ENCODE measurements at regions not wholly inside any gene's neighbourhood (a gene's known extent, or its start where the extent isn't known, plus 50 kb on each side); places are given as distances from the start of the nearest gene placed in this dataset.

- CTCF ChIA-PET: interaction anchor here (0.8 to 5.3 kb wide), 5 partner anchors 9 to 225 kb away, joined by 3 to 26 read pairs (median 5); no protein-coding TSS in a partner anchor
- TF ChIP-seq, protein P1, sequence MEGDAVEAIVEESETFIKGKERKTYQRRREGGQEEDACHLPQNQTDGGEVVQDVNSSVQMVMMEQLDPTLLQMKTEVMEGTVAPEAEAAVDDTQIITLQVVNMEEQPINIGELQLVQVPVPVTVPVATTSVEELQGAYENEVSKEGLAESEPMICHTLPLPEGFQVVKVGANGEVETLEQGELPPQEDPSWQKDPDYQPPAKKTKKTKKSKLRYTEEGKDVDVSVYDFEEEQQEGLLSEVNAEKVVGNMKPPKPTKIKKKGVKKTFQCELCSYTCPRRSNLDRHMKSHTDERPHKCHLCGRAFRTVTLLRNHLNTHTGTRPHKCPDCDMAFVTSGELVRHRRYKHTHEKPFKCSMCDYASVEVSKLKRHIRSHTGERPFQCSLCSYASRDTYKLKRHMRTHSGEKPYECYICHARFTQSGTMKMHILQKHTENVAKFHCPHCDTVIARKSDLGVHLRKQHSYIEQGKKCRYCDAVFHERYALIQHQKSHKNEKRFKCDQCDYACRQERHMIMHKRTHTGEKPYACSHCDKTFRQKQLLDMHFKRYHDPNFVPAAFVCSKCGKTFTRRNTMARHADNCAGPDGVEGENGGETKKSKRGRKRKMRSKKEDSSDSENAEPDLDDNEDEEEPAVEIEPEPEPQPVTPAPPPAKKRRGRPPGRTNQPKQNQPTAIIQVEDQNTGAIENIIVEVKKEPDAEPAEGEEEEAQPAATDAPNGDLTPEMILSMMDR (IDR thresholded peaks at IDR 0.05; ENCODE audit: insufficient read depth, low read length, missing control alignments): no peak
- DNase-seq (ENCODE audit: low read depth, low spot score): no peak
- POLR2A ChIA-PET: no interaction called here
- H3K4me3 ChIP-seq (ENCODE audit: low read depth, low read length): no peak overlapping the region
These were observed 141.5 kb upstream of the FSTL4 start for GRCh38 chr5:133753856-133754255.

- H3K4me3 ChIP-seq (ENCODE audit: low read depth, low read length): no peak overlapping the region
- TF ChIP-seq, protein P1 (IDR thresholded peaks at IDR 0.05; ENCODE audit: insufficient read depth, low read length, missing control alignments): no peak
- ChIA-PET POLR2A (no interaction called here), CTCF (interaction anchor here (5.3 kb wide), 1 partner anchor 116 kb away, joined by 26 read pairs; no protein-coding TSS in a partner anchor)
- no peak for DNase-seq (ENCODE audit: low read depth, low spot score)
These were observed 139.5 kb upstream of the FSTL4 start for GRCh38 chr5:133751846-133752245.

GRCh38 chr5:133751421-133751820 is 139.1 kb upstream of the FSTL4 start:
- TF ChIP-seq, protein P1 (IDR thresholded peaks at IDR 0.05; ENCODE audit: insufficient read depth, low read length, missing control alignments): no peak
- H3K4me3 ChIP-seq (ENCODE audit: low read depth, low read length): no peak overlapping the region
- DNase-seq (ENCODE audit: low read depth, low spot score): no peak
- ChIA-PET CTCF (interaction anchor here (5.3 kb wide), 1 partner anchor 117 kb away, joined by 26 read pairs; no protein-coding TSS in a partner anchor), POLR2A (no interaction called here)

- DNase-seq (ENCODE audit: low read depth, low spot score): no peak
- POLR2A ChIA-PET: no interaction called here
- CTCF ChIA-PET: interaction anchor here (1.5 kb wide), 1 partner anchor 118 kb away, joined by 4 read pairs; no protein-coding TSS in a partner anchor
- TF ChIP-seq, protein P1 (IDR thresholded peaks at IDR 0.05; ENCODE audit: insufficient read depth, low read length, missing control alignments): no peak
- no peak overlapping the region for H3K4me3 ChIP-seq (ENCODE audit: low read depth, low read length)
These were observed 138.5 kb upstream of the FSTL4 start for GRCh38 chr5:133750856-133751255.

- no peak for DNase-seq (ENCODE audit: low read depth, low spot score)
- no peak overlapping the region for H3K4me3 ChIP-seq (ENCODE audit: low read depth, low read length)
- POLR2A ChIA-PET: no interaction called here
- CTCF ChIA-PET: interaction anchor here (1.5 kb wide), 1 partner anchor 118 kb away, joined by 4 read pairs; no protein-coding TSS in a partner anchor
- TF ChIP-seq, protein P1 (IDR thresholded peaks at IDR 0.05; ENCODE audit: insufficient read depth, low read length, missing control alignments): no peak
These were observed 138.0 kb upstream of the FSTL4 start for GRCh38 chr5:133750356-133750755.

DNA sequence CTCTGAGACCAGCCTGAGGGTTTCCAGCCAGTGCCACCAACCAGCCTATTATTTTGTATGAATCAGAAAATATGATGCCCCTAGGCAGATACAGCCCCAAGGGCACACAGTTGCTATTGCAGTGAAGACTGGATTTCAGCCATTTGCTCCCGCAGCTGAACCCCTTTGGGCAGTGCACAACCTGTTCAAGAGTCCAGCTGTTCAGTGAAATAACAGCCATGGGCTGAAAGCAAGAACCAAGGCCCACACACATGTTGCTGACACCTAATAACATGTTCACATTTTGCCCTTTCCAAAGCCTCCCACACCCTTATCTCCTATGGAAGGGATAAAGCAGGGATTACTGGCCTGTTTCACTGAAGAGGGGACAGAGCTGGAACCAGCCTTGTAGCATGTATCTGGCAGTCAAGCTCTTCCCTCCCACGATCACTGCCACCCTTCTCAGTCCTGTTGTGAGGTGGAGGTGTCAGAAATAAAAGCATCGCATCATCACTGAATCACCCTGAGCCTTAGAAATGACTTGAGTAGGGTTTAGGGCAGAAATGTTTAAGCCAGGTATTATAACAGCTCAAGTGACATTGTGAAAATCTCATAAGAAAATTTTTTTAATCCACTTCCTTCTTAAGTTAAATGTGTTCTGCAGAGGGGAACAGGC is 137.1 kb upstream of the FSTL4 start:
- CTCF ChIA-PET: interaction anchor here (1.5 kb wide), 1 partner anchor 119 kb away, joined by 4 read pairs; no protein-coding TSS in a partner anchor

More for the DNA sequence above, 137.1 kb upstream of the FSTL4 start:
- H3K4me3 ChIP-seq (ENCODE audit: low read depth, low read length): no peak overlapping the region
- POLR2A ChIA-PET: no interaction called here
- DNase-seq (ENCODE audit: low read depth, low spot score): no peak
- TF ChIP-seq, protein P1 (IDR thresholded peaks at IDR 0.05; ENCODE audit: insufficient read depth, low read length, missing control alignments): no peak
